Epithelial cell of proximal tubule (primary cell): ENCODE measurements at regions not wholly inside any gene's neighbourhood (a gene's known extent, or its start where the extent isn't known, plus 50 kb on each side); places are given as distances from the start of the nearest gene placed in this dataset.

Experiments
- DNase-seq: peaks from one replicate; pipeline ENCODE4 v3.0.0-alpha.2; 2011; ENCODE audit warnings: low read depth
- H3K4me3 ChIP-seq: 2 replicates; pipeline ENCODE4 v1.5.1; 2011; ENCODE audit warnings: low read depth, mild to moderate bottlenecking, low read length
- TF ChIP-seq, protein P1 (sequence below): conservative IDR thresholded peaks from 2 replicates; pipeline ENCODE4 v1.5.1; 2012; ENCODE audit warnings: low read depth, mild to moderate bottlenecking, low read length

DNA sequence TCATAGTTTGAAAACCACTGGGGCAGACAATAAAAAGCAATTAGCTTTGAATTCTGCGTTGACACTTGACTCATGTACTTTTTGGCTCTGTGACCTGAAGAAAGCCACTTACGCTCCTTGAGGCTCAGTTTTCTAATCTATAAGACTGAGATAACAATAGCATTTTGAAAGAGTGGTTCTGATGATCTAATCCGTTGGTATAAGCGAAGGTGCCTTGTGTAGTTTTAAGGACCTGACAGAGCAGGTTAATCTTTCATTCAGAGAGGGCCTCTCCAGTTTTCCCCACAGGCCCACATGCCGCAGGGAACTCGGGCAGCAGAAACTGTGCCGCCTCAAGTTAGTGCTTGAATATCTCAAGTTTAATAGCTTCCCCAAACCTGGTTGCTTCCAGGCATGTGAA, 306.0 kb upstream of the GBE1 start:
- TF ChIP-seq, protein P1, sequence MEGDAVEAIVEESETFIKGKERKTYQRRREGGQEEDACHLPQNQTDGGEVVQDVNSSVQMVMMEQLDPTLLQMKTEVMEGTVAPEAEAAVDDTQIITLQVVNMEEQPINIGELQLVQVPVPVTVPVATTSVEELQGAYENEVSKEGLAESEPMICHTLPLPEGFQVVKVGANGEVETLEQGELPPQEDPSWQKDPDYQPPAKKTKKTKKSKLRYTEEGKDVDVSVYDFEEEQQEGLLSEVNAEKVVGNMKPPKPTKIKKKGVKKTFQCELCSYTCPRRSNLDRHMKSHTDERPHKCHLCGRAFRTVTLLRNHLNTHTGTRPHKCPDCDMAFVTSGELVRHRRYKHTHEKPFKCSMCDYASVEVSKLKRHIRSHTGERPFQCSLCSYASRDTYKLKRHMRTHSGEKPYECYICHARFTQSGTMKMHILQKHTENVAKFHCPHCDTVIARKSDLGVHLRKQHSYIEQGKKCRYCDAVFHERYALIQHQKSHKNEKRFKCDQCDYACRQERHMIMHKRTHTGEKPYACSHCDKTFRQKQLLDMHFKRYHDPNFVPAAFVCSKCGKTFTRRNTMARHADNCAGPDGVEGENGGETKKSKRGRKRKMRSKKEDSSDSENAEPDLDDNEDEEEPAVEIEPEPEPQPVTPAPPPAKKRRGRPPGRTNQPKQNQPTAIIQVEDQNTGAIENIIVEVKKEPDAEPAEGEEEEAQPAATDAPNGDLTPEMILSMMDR = no peak
- no peak for DNase-seq
- H3K4me3 ChIP-seq = no peak overlapping the region

DNA sequence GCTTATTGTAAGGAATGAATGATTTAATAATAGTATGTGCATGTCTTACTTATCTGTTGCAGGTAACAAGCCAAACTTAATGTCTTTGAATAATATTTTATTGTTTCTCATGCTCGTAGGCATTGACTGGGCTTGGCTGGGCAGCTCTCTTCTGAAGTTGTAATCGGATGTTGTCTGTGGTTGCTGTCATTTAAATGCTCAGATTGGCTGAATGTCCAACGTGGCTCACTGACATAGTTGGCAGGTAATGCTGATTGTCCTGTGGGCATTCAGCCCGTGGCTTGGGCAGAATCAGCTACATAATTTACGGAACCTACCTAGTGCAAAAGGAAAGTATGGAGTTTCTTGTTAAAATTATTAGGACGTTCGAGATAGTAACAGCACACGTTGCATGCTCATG, 297.4 kb upstream of the GBE1 start:
- DNase-seq = no peak
- TF ChIP-seq, protein P1 = no peak
- no peak overlapping the region for H3K4me3 ChIP-seq

DNA sequence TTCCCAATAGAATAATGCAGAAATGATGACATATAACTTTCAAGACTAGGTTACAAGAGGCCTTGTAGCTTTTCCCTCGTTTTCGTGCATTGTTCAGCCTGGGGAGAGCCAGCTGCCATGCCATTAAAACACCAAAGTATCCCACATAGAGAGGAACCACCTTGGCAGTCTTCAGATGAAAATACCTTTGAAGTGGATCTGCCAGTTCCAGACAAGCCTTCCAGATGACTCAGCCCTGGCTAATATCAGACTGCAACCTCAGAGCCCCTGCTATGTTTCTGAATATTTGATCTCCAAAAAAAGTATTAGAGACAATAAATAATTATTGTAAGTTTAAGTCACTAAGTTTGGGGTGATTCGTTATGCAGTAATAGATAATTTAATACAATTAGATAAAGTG, 294.3 kb upstream of the GBE1 start:
- DNase-seq = no peak
- no peak overlapping the region for H3K4me3 ChIP-seq
- TF ChIP-seq, protein P1 = no peak

DNA sequence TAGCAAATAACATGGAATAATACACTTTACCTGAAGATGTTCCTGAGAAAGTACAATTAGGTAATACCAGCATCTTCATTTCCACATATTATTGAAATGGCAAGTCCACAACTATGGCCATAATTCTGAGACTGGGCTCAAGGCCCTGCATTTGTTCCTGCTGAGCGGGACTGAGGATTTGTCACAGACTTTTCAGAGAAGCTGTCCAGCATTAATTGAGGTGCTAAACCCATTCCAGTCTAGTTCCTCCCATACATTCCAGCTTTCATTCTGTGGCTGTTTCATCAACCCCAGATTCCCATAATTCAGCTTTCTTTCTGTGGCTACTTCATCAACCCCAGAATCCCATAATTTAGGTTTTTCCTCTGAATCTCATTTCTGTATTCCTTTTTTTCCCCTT, 293.4 kb upstream of the GBE1 start:
- no peak overlapping the region for H3K4me3 ChIP-seq
- no peak for DNase-seq
- TF ChIP-seq, protein P1 = no peak

DNA sequence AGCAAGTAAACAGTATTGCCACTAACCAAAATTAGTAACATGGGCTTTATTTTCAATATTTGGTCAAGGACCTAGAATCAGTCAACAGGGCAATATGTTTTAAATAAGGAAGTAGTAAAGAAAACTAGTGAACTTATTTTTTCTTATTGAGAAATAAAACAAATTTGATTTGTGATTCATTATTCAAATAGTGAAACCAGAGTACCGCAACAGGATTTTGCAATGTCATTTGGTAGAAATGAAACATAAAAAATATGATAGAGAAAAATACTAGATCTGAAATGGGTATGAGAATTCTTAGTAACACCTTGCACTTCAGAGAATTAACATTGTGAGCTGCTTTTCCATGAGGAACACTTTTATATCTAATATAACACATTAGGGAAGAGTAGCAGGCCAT, 291.8 kb upstream of the GBE1 start:
- DNase-seq = no peak
- H3K4me3 ChIP-seq = no peak overlapping the region
- TF ChIP-seq, protein P1 = no peak

DNA sequence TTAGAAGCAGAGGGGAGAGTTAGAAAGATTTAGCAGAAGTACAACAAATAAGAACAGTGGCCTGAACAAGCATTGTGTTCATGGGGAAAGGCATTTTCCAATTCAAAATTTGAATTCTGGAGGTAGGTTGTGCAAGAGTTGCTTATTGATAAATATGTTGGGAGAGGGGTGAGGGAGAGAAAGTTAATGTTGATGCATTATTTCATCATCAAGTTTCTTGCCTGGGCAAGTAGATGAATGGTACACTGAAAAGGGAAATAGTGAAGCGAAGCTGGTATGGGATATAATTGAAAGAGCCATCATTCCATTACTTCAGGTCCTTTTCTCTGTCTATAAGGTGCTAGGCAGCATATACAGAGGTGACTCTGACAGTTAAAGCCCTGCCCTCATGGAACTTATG, 288.9 kb upstream of the GBE1 start:
- TF ChIP-seq, protein P1 = no peak

DNA sequence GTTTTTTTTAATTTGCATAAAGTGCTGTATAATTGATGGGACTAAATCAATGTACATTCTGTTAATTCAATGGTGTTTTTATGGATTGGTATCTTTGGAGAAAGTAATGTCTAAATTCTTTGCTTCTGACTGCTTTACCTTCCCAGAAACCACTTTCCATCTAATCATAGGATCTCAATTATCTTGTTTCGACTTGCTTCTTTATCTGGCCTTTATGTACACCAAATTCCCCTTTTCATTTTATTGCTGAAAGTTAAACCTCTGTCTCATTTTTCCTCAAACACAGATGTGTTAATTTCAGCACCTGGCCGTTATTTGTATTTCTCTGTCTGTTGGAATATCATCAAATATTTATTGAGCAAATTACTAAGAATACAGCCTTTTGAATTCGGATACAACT, 287.3 kb upstream of the GBE1 start:
- no peak overlapping the region for H3K4me3 ChIP-seq
- TF ChIP-seq, protein P1 = no peak
- DNase-seq = no peak

More for the DNA sequence above, 288.9 kb upstream of the GBE1 start:
- DNase-seq = no peak
- H3K4me3 ChIP-seq = no peak overlapping the region
